Memory B cell (primary cell): ENCODE measurements at regions not wholly inside any gene's neighbourhood (a gene's known extent, or its start where the extent isn't known, plus 50 kb on each side); places are given as distances from the start of the nearest gene placed in this dataset.
"Not testable (repeated sequence)": the region's sequence is repeated elsewhere in the genome, so short reads cannot be mapped to it uniquely, and the experiment has no call there.

ENCODE experiments used
- ATAC-seq: fragments of 150-1000 bp; cut with Tn5 transposase; 2 replicates; pipeline ENCODE4 v1.10.0; 2021; ENCODE audit warnings: low read depth, mild to moderate bottlenecking, moderate library complexity
- DNase-seq, 2 donors: peaks; one replicate each; pipeline ENCODE4 v3.0.0; 2022; ENCODE audit warnings: low spot score in 2 of 2
- H3K27ac Mint-ChIP-seq: one replicate; pipeline ENCODE4 v1.8.0; 2022; ENCODE audit warnings: mild to moderate bottlenecking, moderate library complexity, mixed read lengths
- H3K27me3 Mint-ChIP-seq: one replicate; pipeline ENCODE4 v1.8.0; 2022; ENCODE audit warnings: mixed read lengths
- H3K36me3 Mint-ChIP-seq: one replicate; pipeline ENCODE4 v1.8.0; 2022; ENCODE audit warnings: mild to moderate bottlenecking, mixed read lengths
- H3K4me1 Mint-ChIP-seq: one replicate; pipeline ENCODE4 v1.8.0; 2022; ENCODE audit warnings: mixed read lengths
- H3K4me3 Mint-ChIP-seq: one replicate; pipeline ENCODE4 v1.8.0; 2022; ENCODE audit warnings: mild to moderate bottlenecking, moderate library complexity, mixed read lengths
- H3K9me3 Mint-ChIP-seq: one replicate; pipeline ENCODE4 v1.8.0; 2022; ENCODE audit warnings: mixed read lengths

DNA sequence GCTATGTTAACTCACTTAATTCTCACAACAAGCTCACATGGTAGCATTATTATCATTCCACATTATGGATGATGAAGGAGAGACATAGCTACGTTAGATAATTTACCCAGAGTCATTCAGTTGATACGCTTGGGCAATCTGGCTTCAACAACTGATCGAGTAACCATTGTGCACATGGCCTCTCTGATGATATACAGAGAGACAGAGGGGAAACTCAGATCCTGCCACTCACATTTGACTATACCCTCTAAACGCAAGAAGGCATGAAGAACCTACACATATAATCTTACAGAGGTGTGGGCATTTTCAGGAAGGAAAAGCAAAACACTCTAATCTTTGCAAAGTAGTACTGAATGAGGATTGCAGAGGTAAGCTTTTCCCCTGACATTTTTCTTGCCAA lies 360.1 kb downstream of the BARHL2 start:
- DNase-seq (no peak), ATAC-seq (no peak)
- H3K4me3 Mint-ChIP-seq: no peak overlapping the region
- H3K36me3 Mint-ChIP-seq: no peaks in the 10 kb centered on the region
- no peaks in the 10 kb centered on the region for H3K9me3 Mint-ChIP-seq
- no peak overlapping the region for H3K27ac Mint-ChIP-seq
- H3K27me3 Mint-ChIP-seq: peaks cover 3% of the 10 kb centered on the region
- no peaks in the 10 kb centered on the region for H3K4me1 Mint-ChIP-seq

DNA sequence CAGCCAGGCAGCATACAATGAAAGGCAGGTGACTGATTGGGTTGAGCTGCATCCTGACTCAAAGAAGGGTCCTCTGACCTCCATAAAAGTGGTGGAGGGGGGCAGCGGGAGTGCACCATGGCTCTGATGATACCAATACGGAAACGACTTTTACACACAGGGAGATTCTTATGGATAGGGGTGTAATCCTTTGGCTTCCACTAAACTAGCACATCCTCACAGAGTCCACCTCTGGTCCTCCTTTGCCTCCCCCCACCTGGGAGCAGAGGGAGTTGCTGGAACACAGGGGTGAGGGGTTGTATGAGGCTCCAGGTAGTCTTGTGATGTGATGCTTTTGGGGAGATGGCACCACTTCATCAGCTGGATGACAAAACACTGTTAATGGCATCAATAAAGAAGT lies 361.0 kb downstream of the BARHL2 start:
- Mint-ChIP-seq H3K9me3 (no peaks in the 10 kb centered on the region), H3K4me3 (no peak overlapping the region), H3K36me3 (no peaks in the 10 kb centered on the region), H3K27ac (no peak overlapping the region), H3K4me1 (no peaks in the 10 kb centered on the region), H3K27me3 (peaks cover 3% of the 10 kb centered on the region)
- ATAC-seq (no peak), DNase-seq (no peak)

DNA sequence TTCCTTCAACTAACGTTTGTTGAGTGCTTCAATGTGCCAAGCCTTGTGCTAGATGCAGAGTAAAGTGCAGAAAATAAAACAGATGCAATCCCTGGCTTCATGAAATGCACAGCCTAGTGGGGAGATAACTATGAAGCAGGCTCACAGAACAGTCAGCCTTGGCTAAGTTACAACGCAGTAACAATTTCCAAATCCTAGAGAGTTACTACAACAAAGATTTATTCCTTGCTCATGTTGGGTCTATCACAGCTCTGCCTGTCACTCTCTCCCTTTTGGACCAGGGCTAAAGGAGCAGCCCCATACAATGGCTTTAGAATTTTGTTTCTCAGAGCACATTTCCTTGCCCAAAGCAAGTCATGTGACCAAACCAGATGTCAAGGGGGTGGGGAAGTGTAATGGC lies 359.8 kb downstream of the ZNF326 start:
- H3K4me1 Mint-ChIP-seq: no peaks in the 10 kb centered on the region
- no peaks in the 10 kb centered on the region for H3K9me3 Mint-ChIP-seq
- peaks cover 2% of the 10 kb centered on the region for H3K27me3 Mint-ChIP-seq
- ATAC-seq (no peak), DNase-seq (no peak)
- H3K4me3 Mint-ChIP-seq: no peak overlapping the region
- H3K36me3 Mint-ChIP-seq: no peaks in the 10 kb centered on the region
- H3K27ac Mint-ChIP-seq: no peak overlapping the region

DNA sequence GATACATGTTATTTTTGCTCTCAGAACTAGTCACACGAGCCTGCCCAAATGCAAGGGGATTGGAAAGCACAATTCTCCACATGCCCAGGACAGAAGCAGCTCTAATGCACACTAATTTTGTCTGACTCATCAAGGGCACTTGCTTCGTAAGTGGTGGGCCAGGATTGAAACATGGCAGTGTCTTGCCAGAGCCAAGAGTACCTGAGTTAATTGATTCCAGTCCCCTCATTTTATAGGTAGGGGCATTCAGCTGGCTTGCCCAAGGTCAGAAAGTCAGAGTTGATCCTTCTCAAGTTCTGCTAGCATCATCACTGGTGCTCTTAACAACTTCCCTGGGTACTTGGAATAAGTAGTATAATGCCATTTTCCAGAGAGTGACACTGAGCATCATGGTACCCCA lies 356.1 kb downstream of the ZNF326 start:
- Mint-ChIP-seq H3K27ac (no peak overlapping the region), H3K27me3 (peaks cover 2% of the 10 kb centered on the region)

DNA sequence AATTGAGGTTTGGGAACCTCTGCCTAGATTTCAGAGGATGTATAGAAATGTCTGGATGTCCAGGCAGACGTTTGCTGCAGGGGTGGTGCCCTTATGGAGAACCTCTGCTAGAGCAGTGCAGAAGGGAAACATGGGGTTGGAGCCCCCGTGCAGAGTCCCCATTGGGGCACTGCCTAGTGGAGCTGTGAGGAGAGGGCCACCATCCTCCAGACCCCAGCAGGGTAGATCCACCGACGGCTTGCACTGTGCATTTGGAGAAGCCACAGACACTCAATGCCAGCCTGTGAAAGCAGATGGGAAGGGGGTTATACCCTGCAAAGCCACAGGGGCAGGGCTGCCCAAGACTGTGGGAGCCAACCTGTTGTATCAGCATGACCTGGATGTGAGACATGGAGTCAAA lies 354.6 kb downstream of the ZNF326 start:
- H3K9me3 Mint-ChIP-seq: peaks cover 8% of the 10 kb centered on the region
- no peak for DNase-seq
- no peaks in the 10 kb centered on the region for H3K4me1 Mint-ChIP-seq
- ATAC-seq: no peak
- H3K36me3 Mint-ChIP-seq: no peaks in the 10 kb centered on the region
- no peak overlapping the region for H3K27ac Mint-ChIP-seq
- peaks cover 4% of the 10 kb centered on the region for H3K27me3 Mint-ChIP-seq
- H3K4me3 Mint-ChIP-seq: no peak overlapping the region

More for the DNA sequence above, 356.1 kb downstream of the ZNF326 start:
- ATAC-seq: no peak
- Mint-ChIP-seq H3K4me3 (no peak overlapping the region), H3K9me3 (peaks cover 5% of the 10 kb centered on the region), H3K36me3 (no peaks in the 10 kb centered on the region), H3K4me1 (no peaks in the 10 kb centered on the region)
- DNase-seq: no peak

DNA sequence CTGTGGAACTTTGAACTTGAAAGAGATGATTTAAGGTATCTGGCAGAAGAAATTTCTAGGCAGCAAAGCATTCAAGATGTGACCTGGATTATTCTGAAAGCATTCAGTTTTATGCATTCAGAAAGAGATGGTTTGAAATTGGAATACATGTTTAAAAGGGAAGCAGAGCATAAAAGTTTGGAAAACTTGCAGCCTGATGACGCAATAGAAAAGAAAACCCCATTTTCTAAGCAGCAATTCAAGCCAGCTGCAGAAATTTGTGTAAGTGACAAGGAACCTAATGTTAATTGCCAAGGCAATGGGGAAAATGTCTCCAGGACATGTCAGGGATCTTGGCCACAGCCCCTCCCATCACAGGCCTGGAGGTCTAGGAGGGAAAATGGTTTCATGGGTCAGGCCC lies 354.0 kb downstream of the ZNF326 start:
- Mint-ChIP-seq H3K27ac (no peak overlapping the region), H3K4me3 (no peak overlapping the region), H3K9me3 (peaks cover 8% of the 10 kb centered on the region), H3K4me1 (no peaks in the 10 kb centered on the region), H3K36me3 (no peaks in the 10 kb centered on the region), H3K27me3 (peaks cover 4% of the 10 kb centered on the region)
- ATAC-seq: no peak
- no peak for DNase-seq

DNA sequence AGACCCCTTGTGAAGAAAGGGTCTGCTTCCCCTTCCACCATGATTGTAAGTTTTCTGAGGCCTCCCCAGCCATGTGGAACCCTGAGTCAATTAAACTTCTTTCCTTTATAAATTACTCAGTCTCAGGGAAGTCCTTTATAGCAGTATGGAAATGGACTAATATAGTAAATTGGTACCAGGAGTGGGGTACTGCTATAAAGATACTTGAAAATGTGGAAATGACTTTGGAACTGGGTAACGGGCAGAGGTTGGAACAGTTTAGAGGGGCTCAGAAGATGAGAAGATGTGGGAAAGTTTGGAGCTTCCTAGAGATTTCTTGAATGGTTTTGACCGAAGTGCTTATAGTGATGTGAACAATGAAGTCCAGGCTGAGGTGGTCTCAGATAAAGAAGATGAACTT lies 353.5 kb downstream of the ZNF326 start:
- not testable (repeated sequence) for ATAC-seq, H3K27ac Mint-ChIP-seq, H3K36me3 Mint-ChIP-seq, H3K4me3 Mint-ChIP-seq, H3K9me3 Mint-ChIP-seq, H3K4me1 Mint-ChIP-seq, DNase-seq, H3K27me3 Mint-ChIP-seq

DNA sequence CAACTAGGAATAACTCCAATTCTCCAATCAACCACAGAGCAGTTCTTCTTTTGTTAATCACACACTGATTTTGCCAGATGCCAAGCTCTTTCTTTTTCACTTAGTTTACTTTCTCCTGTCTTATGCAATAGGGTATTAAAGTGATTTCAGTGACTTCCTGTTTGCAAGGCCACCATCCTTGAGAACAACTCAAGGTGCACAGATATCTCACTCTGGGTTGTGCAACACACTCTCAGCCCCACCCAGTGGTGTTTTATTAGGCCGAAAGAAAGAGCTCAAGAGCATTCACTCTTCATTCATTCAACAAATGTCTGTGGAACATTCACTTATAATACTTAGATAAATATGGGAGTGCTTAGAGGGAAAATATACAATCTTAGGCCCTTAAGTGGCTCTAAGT lies 352.5 kb downstream of the ZNF326 start:
- no peak overlapping the region for H3K27ac Mint-ChIP-seq
- H3K9me3 Mint-ChIP-seq: peaks cover 8% of the 10 kb centered on the region
- no peak overlapping the region for H3K4me3 Mint-ChIP-seq
- ATAC-seq (no peak), DNase-seq (no peak)
- H3K36me3 Mint-ChIP-seq: no peaks in the 10 kb centered on the region
- peaks cover 2% of the 10 kb centered on the region for H3K27me3 Mint-ChIP-seq
- H3K4me1 Mint-ChIP-seq: no peaks in the 10 kb centered on the region

DNA sequence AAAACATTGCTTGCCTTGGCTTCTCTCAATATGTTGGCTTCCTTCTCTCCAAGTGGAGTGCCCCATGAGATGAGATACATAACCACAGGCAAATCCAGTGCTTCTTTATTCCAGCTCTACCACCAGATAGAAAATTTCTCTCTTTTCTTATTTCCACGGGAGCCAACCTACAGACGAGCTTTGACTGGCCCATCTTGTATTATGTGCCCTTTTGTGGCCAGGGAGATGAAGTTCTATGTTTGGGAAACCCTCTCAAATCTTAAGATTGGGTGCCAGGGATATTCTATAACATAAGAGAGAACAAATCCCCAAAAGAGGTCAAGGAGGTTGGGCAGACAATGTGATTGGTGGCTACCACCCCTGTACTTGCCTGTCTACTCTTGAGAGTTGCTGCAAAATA lies 351.8 kb downstream of the ZNF326 start:
- Mint-ChIP-seq H3K9me3 (peaks cover 8% of the 10 kb centered on the region), H3K4me1 (no peaks in the 10 kb centered on the region), H3K27ac (no peak overlapping the region), H3K4me3 (no peak overlapping the region), H3K27me3 (peaks cover 2% of the 10 kb centered on the region), H3K36me3 (no peaks in the 10 kb centered on the region)
- ATAC-seq: no peak
- DNase-seq: no peak

DNA sequence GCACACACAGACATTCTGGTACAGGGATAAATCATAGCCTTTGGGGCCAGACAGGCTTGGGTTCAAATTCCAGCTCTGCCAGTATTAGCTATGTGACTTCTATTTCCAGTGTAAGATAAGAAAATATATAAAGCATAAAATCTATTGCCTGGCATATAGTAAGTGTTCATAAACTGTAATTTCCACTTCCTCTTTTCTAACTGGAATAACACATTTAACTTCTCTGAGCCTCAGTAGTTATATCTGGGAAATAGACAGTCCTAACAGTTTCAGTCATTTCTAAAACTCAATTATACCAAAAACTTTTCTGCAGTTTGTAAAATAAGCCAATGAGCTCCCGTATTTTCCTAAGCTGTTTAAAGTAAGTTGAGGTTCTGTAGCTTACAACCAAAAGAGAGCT lies 351.4 kb downstream of the ZNF326 start:
- ATAC-seq: no peak
- H3K9me3 Mint-ChIP-seq: peaks cover 8% of the 10 kb centered on the region
- H3K27me3 Mint-ChIP-seq: peaks cover 2% of the 10 kb centered on the region
- no peak overlapping the region for H3K4me3 Mint-ChIP-seq
- H3K36me3 Mint-ChIP-seq: no peaks in the 10 kb centered on the region
- H3K27ac Mint-ChIP-seq: no peak overlapping the region
- DNase-seq: no peak
- H3K4me1 Mint-ChIP-seq: no peaks in the 10 kb centered on the region

DNA sequence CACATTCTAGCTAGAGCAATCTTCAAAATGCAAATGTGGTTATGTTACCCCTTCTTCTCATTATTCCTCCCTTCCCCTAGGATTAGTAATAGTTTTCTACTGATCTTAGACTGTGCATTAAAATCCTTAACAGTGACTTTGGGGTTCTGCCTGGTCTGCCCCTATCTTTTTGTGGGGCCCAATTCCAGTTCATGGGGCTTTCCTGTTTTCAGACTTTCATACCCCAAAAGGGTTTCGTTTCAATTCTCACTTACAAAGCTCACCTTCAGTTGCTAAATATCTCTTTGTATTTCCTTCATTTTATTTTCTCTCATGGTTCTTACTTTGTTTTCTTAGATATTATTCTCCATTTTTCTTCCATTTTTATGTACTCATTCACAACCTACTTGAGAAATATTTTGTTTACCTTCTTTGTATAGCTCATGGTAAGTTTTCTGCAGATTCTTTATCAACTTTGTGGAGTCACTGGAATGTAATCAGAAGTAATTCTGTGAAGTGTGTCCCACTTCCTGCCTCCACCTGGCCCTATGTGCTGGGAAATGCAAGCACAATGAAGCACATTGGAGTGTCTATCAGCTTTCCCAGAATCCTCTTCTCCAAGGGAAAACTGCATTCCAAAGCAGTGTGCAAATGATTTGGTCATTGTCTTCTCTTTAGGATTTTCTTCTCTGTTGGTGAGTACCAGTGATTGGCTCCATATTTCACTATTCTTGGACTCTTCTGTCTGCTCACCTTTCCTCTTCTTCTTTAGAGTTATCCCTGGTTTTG lies 350.2 kb downstream of the ZNF326 start:
- Mint-ChIP-seq H3K9me3 (peaks cover 8% of the 10 kb centered on the region), H3K27ac (no peak overlapping the region), H3K4me1 (no peaks in the 10 kb centered on the region), H3K27me3 (peaks cover 2% of the 10 kb centered on the region), H3K36me3 (no peaks in the 10 kb centered on the region), H3K4me3 (no peak overlapping the region)
- DNase-seq: no peak
- ATAC-seq: no peak

DNA sequence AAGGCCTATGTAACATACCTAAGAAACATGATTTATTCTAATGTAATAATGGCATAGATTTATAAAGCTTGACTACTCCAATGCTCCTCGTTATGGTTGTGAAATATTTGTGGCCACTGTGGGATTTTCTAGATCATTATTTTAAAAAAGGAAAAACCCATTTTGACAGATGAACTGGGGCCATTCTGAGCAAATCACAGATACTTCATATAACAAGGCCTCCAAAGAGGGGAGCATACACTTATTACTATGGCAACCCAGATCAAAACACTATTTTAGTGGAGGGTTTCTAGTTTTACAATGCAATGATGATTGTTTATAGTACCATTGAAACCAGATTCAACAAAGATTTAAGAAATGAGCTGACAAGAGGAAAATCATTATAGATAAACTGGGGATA lies 346.6 kb downstream of the ZNF326 start:
- Mint-ChIP-seq H3K36me3 (no peaks in the 10 kb centered on the region), H3K9me3 (peaks cover 3% of the 10 kb centered on the region), H3K4me3 (no peak overlapping the region), H3K4me1 (no peaks in the 10 kb centered on the region), H3K27ac (no peak overlapping the region), H3K27me3 (peaks cover 2% of the 10 kb centered on the region)
- ATAC-seq: no peak
- no peak for DNase-seq

DNA sequence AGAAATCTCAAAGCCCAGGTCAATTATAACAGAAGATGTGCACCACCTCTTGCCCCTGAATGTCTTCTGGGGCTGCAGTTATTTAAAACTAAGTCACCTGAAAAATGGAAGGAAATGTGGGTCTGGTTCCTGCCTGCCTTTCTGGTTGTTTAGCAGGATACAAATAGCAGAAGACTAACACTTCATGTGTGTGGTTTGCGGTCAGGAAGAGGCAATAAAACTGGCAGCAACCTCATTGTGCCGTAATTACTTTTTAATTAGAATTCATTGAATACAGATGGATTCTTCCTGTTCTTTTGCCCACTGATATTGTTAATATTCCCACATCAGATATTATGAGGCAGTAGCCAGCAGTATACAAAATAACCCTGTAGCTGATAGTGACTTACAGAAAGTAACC lies 345.7 kb downstream of the ZNF326 start:
- ATAC-seq: no peak
- Mint-ChIP-seq H3K36me3 (no peaks in the 10 kb centered on the region), H3K27ac (no peak overlapping the region), H3K4me1 (no peaks in the 10 kb centered on the region), H3K27me3 (peaks cover 3% of the 10 kb centered on the region), H3K9me3 (peaks cover 3% of the 10 kb centered on the region), H3K4me3 (no peak overlapping the region)
- no peak for DNase-seq

DNA sequence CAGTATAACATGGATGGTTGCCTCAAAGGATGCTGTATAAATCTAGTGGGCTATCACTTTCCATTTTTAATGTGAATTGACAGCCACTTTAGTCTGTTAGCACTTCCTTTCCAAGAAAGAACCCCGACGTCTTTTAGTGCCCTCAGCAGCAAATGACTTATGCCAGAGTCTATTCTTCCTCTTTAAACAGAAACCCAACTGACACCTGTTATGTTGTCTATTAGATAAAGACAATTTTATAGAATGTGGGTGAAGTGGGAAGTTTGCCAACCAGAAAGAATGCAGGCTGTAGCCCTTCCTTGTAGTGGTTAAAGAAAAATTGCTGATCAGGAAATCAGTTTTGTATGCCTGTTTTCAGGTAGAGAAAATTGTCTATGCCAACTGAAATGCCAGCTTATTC lies 344.9 kb downstream of the ZNF326 start:
- no peak overlapping the region for H3K27ac Mint-ChIP-seq
- H3K4me3 Mint-ChIP-seq: no peak overlapping the region
- DNase-seq (no peak), ATAC-seq (no peak)
- no peaks in the 10 kb centered on the region for H3K4me1 Mint-ChIP-seq
- no peaks in the 10 kb centered on the region for H3K36me3 Mint-ChIP-seq
- H3K27me3 Mint-ChIP-seq: peaks cover 2% of the 10 kb centered on the region
- H3K9me3 Mint-ChIP-seq: peaks cover 1% of the 10 kb centered on the region

DNA sequence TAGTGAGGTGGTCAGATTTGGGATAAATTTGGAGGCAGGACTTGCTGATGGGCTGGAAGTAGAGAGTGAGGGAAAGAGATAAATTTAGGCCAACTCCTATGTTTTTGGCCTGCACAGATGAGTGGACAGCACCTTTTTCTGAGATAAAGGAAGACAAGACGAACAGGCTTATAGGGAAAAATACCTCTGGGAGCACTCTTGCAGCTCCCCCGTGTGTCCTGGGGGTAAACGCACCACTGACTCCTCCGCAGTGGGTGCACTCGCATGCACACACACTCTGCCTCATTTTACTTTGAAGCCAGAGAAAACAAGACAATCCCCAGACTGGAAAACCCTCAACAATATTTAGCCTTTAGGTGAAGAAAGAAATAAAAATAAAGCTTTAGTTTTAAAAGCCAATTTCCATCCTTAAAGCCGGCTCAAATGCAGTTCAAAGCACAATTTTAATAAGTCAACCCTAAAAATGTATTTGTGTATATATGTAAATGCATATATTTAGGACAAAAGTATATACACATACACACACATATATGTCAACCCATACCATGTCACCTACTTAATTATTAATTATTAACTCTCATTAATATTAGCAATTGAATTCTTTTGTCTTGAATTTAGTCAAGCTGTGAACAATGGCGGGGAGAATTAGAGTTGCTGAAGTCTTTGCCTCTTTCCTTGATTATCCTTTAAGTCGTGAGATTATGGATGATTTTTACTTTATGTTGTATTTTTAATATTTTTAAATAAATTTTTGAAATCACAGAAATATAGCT lies 341.8 kb downstream of the ZNF326 start:
- no peaks in the 10 kb centered on the region for H3K36me3 Mint-ChIP-seq
- peaks cover 1% of the 10 kb centered on the region for H3K9me3 Mint-ChIP-seq

More for the DNA sequence above, 341.8 kb downstream of the ZNF326 start:
- DNase-seq: no peak
- Mint-ChIP-seq H3K27ac (no peak overlapping the region), H3K27me3 (peaks cover 2% of the 10 kb centered on the region), H3K4me1 (no peaks in the 10 kb centered on the region), H3K4me3 (no peak overlapping the region)
- ATAC-seq: no peak
